ENCODE measurements at regions not wholly inside any gene's neighbourhood (a gene's known extent, or its start where the extent isn't known, plus 50 kb on each side); places are given as distances from the start of the nearest gene placed in this dataset.
"Not testable (repeated sequence)": the region's sequence is repeated elsewhere in the genome, so short reads cannot be mapped to it uniquely, and the experiment has no call there.

GRCh38 chr13:109431217-109431616 lies 355.2 kb downstream of the IRS2 start:
- no peak for DNase-seq

GRCh38 chr13:109428146-109428545 lies 358.2 kb downstream of the IRS2 start:
- DNase-seq = no peak

- DNase-seq = no peak
Measured at GRCh38 chr13:109427695-109428094, 358.7 kb downstream of the IRS2 start.

- no peak for DNase-seq
Measured at GRCh38 chr13:109427148-109427547, 359.2 kb downstream of the IRS2 start.

GRCh38 chr13:109426690-109426990 lies 359.7 kb downstream of the IRS2 start:
- no peak for DNase-seq

- DNase-seq = no peak
Measured at GRCh38 chr13:109425821-109426689, 360.3 kb downstream of the IRS2 start.

GRCh38 chr13:109422161-109422560 lies 364.2 kb downstream of the IRS2 start:
- DNase-seq = no peak

GRCh38 chr13:109419896-109420295 lies 366.5 kb downstream of the IRS2 start:
- DNase-seq = no peak

GRCh38 chr13:109418111-109418510 lies 368.3 kb downstream of the IRS2 start:
- no peak for DNase-seq

- DNase-seq = no peak
Measured at GRCh38 chr13:109416001-109416400, 370.4 kb downstream of the IRS2 start.

GRCh38 chr13:109415057-109415456 lies 371.3 kb downstream of the IRS2 start:
- no peak for DNase-seq

- DNase-seq = no peak
Measured at GRCh38 chr13:109412283-109412901, 374.0 kb downstream of the IRS2 start.

GRCh38 chr13:109410868-109411267 lies 375.5 kb downstream of the IRS2 start:
- DNase-seq = no peak

GRCh38 chr13:109408591-109409382 lies 377.6 kb downstream of the IRS2 start:
- DNase-seq = no peak

- no peak for DNase-seq
Measured at GRCh38 chr13:109406376-109406992, 379.9 kb downstream of the IRS2 start.

- no peak for DNase-seq
Measured at GRCh38 chr13:109403012-109403421, 383.4 kb downstream of the IRS2 start.

GRCh38 chr13:109401891-109402290 lies 384.5 kb downstream of the IRS2 start:
- DNase-seq = no peak

- DNase-seq = no peak
Measured at GRCh38 chr13:109401307-109401706, 385.1 kb downstream of the IRS2 start.

- no peak for DNase-seq
Measured at GRCh38 chr13:109400624-109401257, 385.6 kb downstream of the IRS2 start.

GRCh38 chr13:109400209-109400608 lies 386.2 kb downstream of the IRS2 start:
- no peak for DNase-seq

- not testable (repeated sequence) for DNase-seq
Measured at GRCh38 chr13:109398071-109398470, 388.3 kb downstream of the IRS2 start.

- DNase-seq = no peak
Measured at GRCh38 chr13:109397285-109397684, 389.1 kb downstream of the IRS2 start.

GRCh38 chr13:109396266-109396665 lies 390.1 kb downstream of the IRS2 start:
- no peak for DNase-seq

Data from activated CD4-positive, alpha-beta T cell treated with anti-CD3 and anti-CD28 coated beads for 4 hours (primary cell).